Smooth muscle cell (in vitro differentiated cells): ENCODE measurements at regions not wholly inside any gene's neighbourhood (a gene's known extent, or its start where the extent isn't known, plus 50 kb on each side); places are given as distances from the start of the nearest gene placed in this dataset.

Source experiments
- DNase-seq: peaks from one replicate; lab custom pipeline; 2025; ENCODE audit not compliant: unreplicated experiment; lab: John Stamatoyannopoulos, UW
- H2AFZ ChIP-seq: fragments of 200-600 bp; sonication (generic); 2 replicates; pipeline ENCODE4 v1.6.0; 2016; ENCODE audit warnings: antibody characterized with exemption, low read depth, mild to moderate bottlenecking
- H3F3A ChIP-seq: fragments of 200-600 bp; sonication (generic); 2 replicates; pipeline ENCODE4 v1.6.0; 2017; ENCODE audit warnings: antibody characterized with exemption, low read depth
- H3K27ac ChIP-seq: fragments of 200-600 bp; sonication (generic); 2 replicates; pipeline ENCODE4 v1.5.1; 2016; ENCODE audit warnings: low read depth, mild to moderate bottlenecking
- H3K27me3 ChIP-seq: fragments of 200-600 bp; sonication (generic); 2 replicates; pipeline ENCODE4 v1.6.1; 2016; ENCODE audit warnings: low read depth, mild to moderate bottlenecking
- H3K36me3 ChIP-seq: fragments of 200-600 bp; sonication (generic); 2 replicates; pipeline ENCODE4 v1.5.1; 2016; ENCODE audit warnings: low read depth
- H3K4me1 ChIP-seq: fragments of 200-600 bp; sonication (generic); 2 replicates; pipeline ENCODE4 v1.5.1; 2016; ENCODE audit warnings: low read depth
- H3K4me2 ChIP-seq: fragments of 200-600 bp; sonication (generic); 2 replicates; pipeline ENCODE4 v1.6.0; 2016; ENCODE audit warnings: mild to moderate bottlenecking
- H3K4me3 ChIP-seq: fragments of 200-600 bp; sonication (generic); 2 replicates; pipeline ENCODE4 v1.5.1; 2016; ENCODE audit warnings: mild to moderate bottlenecking
- H3K79me2 ChIP-seq: fragments of 200-600 bp; sonication (generic); 2 replicates; pipeline ENCODE4 v1.6.0; 2016; ENCODE audit warnings: low read depth, mild to moderate bottlenecking
- H3K9ac ChIP-seq: fragments of 200-600 bp; sonication (generic); 2 replicates; pipeline ENCODE4 v1.6.0; 2016; ENCODE audit warnings: low read depth
- H3K9me3 ChIP-seq: fragments of 200-600 bp; sonication (generic); replicated peaks from 2 replicates; pipeline ENCODE4 v1.5.1; 2016; ENCODE audit warnings: low read depth
- H4K20me1 ChIP-seq: fragments of 200-600 bp; sonication (generic); 2 replicates; pipeline ENCODE4 v1.6.0; 2016; ENCODE audit warnings: low read depth
- whole genome bisulfite sequencing: methylation state at CpG from one replicate; pipeline ENCODE4 v1.1.7; 2016; ENCODE audit warnings: low lambda C conversion rate; 5-methylcytosine and 5-hydroxymethylcytosine counted together
- TF ChIP-seq, protein P1 (sequence below): fragments of 200-600 bp; sonication (generic); IDR thresholded peaks from 2 replicates; pipeline ENCODE4 v1.5.1; 2017; ENCODE audit warnings: borderline replicate concordance, mild to moderate bottlenecking, antibody characterized with exemption; ENCODE audit not compliant: insufficient read depth, poor library complexity, severe bottlenecking

DNA sequence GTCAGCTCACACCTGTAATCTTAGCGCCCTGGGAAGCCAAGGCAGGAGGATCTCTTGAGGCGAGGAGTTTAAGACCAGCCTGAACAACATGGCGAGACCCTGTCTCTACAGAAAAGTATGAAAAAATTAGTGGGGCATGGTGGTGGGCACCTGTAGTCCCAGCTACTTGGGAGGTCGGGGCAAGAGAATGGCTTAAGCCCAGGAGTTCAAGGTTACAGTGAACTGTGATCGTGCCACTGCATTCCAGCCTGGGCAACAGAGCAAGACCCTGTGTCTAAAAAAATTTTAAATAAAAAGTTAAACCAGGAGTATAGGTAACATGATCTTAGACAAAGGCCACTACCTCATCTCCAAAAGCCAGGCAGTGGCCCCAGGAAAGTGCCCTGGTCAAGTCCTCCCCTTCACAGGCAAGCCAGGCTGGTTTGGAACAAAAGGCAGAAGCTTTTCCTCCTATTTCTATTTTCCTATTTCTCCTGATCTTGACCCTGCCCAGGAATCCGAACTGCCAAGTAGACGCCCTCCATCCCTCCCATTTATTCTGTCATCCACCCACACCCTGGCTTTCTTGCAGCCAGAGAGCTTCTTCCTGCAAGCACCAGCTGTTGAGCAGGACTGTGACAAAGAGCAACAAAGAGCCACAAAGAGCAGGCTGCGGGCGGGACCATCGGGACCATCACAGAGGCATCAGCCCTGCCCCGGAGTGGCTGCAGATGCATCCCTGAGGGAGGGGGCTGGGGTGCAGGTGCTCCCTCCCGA, 149.9 kb upstream of the AFDN start:
- Histone ChIP-seq H4K20me1 (no peaks in the 10 kb centered on the region), H3K4me1 (peaks cover 28% of the 10 kb centered on the region), H3F3A (peaks cover 24% of the 10 kb centered on the region), H3K36me3 (no peaks in the 10 kb centered on the region), H3K79me2 (no peaks in the 10 kb centered on the region), H3K9me3 (no peaks in the 10 kb centered on the region), H2AFZ (no peak overlapping the region), H3K27ac (no peak overlapping the region), H3K4me3 (no peak overlapping the region), H3K27me3 (no peaks in the 10 kb centered on the region), H3K4me2 (peak overlapping the region; percentile 86), H3K9ac (no peak overlapping the region)
- 48% methylated on average over 12 of the region's 12 CpGs for WGBS
- TF ChIP-seq, protein P1, sequence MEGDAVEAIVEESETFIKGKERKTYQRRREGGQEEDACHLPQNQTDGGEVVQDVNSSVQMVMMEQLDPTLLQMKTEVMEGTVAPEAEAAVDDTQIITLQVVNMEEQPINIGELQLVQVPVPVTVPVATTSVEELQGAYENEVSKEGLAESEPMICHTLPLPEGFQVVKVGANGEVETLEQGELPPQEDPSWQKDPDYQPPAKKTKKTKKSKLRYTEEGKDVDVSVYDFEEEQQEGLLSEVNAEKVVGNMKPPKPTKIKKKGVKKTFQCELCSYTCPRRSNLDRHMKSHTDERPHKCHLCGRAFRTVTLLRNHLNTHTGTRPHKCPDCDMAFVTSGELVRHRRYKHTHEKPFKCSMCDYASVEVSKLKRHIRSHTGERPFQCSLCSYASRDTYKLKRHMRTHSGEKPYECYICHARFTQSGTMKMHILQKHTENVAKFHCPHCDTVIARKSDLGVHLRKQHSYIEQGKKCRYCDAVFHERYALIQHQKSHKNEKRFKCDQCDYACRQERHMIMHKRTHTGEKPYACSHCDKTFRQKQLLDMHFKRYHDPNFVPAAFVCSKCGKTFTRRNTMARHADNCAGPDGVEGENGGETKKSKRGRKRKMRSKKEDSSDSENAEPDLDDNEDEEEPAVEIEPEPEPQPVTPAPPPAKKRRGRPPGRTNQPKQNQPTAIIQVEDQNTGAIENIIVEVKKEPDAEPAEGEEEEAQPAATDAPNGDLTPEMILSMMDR = no peak
- no peak for DNase-seq

- WGBS = 69% methylated on average over 9 of the region's 9 CpGs
- TF ChIP-seq, protein P1 = no peak
- Histone ChIP-seq H3K79me2 (no peaks in the 10 kb centered on the region), H3K9me3 (no peaks in the 10 kb centered on the region), H3K27me3 (no peaks in the 10 kb centered on the region), H3K4me2 (peak overlapping the region; percentile 86), H3K9ac (no peak overlapping the region), H4K20me1 (no peaks in the 10 kb centered on the region), H3K4me3 (no peak overlapping the region), H2AFZ (no peak overlapping the region), H3F3A (peaks cover 24% of the 10 kb centered on the region), H3K36me3 (no peaks in the 10 kb centered on the region), H3K4me1 (peaks cover 28% of the 10 kb centered on the region), H3K27ac (no peak overlapping the region)
- no peak for DNase-seq
These were observed 149.3 kb upstream of the AFDN start for GRCh38 chr6:167677422-167677789.

GRCh38 chr6:167678102-167679101, 148.3 kb upstream of the AFDN start:
- 3% methylated on average over 62 of the region's 62 CpGs for WGBS
- Histone ChIP-seq H3K4me2 (peak overlapping the region; percentile 86), H3K27me3 (no peaks in the 10 kb centered on the region), H2AFZ (peak overlapping the region; percentile 90), H3K79me2 (no peaks in the 10 kb centered on the region), H3K36me3 (no peaks in the 10 kb centered on the region), H3K4me3 (peak overlapping the region; percentile 59), H3K9me3 (no peaks in the 10 kb centered on the region), H3K4me1 (peaks cover 28% of the 10 kb centered on the region), H3K27ac (no peak overlapping the region), H3F3A (peaks cover 15% of the 10 kb centered on the region), H4K20me1 (no peaks in the 10 kb centered on the region), H3K9ac (no peak overlapping the region)
- DNase-seq = peak; percentile 50
- TF ChIP-seq, protein P1 = no peak
